ENCODE measurements at regions not wholly inside any gene's neighbourhood (a gene's known extent, or its start where the extent isn't known, plus 50 kb on each side); places are given as distances from the start of the nearest gene placed in this dataset.

DNA sequence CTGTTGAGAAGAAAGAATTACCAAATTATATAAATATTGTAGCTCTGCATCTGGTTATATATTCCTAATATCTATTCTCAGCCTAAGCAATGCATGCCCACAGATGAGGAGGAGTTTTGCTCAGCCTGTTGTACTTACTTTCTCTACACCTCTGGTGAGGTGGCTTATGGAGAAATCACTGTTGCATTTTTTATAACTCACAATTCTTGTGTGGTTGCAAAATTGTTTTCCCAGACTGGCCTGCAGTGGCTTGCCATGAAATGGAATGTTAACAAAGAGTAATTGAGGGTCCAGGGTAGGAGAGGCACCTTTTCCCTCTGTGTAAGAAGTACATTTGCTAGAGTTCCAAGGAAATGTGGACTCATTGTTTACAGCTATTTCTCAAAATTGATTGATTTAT lies 202.0 kb upstream of the SEMA3E start:
- FAIRE-seq = no peak

DNA sequence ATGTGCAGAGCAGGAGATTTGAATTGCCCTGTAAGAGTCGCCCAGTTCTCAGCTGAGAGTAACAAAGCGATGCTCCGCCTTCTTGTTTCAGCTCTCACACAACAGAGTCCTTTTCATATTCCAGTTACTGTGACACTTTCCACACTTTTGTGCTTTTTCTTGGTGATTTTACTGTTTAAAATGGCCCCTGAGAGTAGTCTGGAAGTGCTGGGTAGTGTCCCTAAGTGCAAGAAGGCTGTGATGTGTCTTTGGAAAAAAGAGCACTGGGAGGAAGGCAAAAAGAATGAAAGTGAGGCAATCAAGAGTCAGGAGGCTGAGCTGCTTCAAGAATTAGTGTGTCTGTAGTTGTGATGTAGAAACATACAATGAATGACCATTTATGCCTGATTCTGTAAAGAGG lies 201.2 kb upstream of the SEMA3E start:
- DNase-seq (no peak), FAIRE-seq (no peak)
- Histone ChIP-seq H3K4me3 (ENCODE audit: low read length in 3 of 3) (no peak overlapping the region), H3K4me1 (ENCODE audit: control insufficient read depth in 2 of 3, insufficient read depth in 2 of 3, low read depth in 1 of 3, low read length in 3 of 3) (no peaks in the 10 kb centered on the region), H3K9me3 (ENCODE audit: control insufficient read depth in 2 of 3, insufficient read depth in 1 of 3, low read length in 3 of 3) (no peaks in the 10 kb centered on the region), H3K9ac (ENCODE audit: low read length in 3 of 3) (no peak overlapping the region), H3K27ac (ENCODE audit: low read depth in 2 of 2, low read length in 2 of 2) (no peak overlapping the region), H3K36me3 (ENCODE audit: control insufficient read depth in 2 of 3, insufficient read depth in 3 of 3, low read length in 3 of 3) (no peaks in the 10 kb centered on the region), H3K27me3 (ENCODE audit: control insufficient read depth, insufficient read depth, low read length) (no peaks in the 10 kb centered on the region)
- TF ChIP-seq, protein P1, sequence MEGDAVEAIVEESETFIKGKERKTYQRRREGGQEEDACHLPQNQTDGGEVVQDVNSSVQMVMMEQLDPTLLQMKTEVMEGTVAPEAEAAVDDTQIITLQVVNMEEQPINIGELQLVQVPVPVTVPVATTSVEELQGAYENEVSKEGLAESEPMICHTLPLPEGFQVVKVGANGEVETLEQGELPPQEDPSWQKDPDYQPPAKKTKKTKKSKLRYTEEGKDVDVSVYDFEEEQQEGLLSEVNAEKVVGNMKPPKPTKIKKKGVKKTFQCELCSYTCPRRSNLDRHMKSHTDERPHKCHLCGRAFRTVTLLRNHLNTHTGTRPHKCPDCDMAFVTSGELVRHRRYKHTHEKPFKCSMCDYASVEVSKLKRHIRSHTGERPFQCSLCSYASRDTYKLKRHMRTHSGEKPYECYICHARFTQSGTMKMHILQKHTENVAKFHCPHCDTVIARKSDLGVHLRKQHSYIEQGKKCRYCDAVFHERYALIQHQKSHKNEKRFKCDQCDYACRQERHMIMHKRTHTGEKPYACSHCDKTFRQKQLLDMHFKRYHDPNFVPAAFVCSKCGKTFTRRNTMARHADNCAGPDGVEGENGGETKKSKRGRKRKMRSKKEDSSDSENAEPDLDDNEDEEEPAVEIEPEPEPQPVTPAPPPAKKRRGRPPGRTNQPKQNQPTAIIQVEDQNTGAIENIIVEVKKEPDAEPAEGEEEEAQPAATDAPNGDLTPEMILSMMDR (IDR thresholded peaks at IDR 0.05; ENCODE audit: borderline replicate concordance, extremely low read depth, insufficient read depth) = no peak
- intact Hi-C loops (cut with DNase I) = no loop called here

More for the DNA sequence above, 202.0 kb upstream of the SEMA3E start:
- no peaks in the 10 kb centered on the region for H3K9me3 ChIP-seq (ENCODE audit: control insufficient read depth in 2 of 3, insufficient read depth in 1 of 3, low read length in 3 of 3)
- H3K4me3 ChIP-seq (ENCODE audit: low read length in 3 of 3) = no peak overlapping the region
- H3K27me3 ChIP-seq (ENCODE audit: control insufficient read depth, insufficient read depth, low read length) = no peaks in the 10 kb centered on the region
- TF ChIP-seq, protein P1 (IDR thresholded peaks at IDR 0.05; ENCODE audit: borderline replicate concordance, extremely low read depth, insufficient read depth) = no peak
- H3K4me1 ChIP-seq (ENCODE audit: control insufficient read depth in 2 of 3, insufficient read depth in 2 of 3, low read depth in 1 of 3, low read length in 3 of 3) = no peaks in the 10 kb centered on the region
- H3K36me3 ChIP-seq (ENCODE audit: control insufficient read depth in 2 of 3, insufficient read depth in 3 of 3, low read length in 3 of 3) = no peaks in the 10 kb centered on the region
- intact Hi-C loops (cut with DNase I) = no loop called here
- no peak overlapping the region for H3K27ac ChIP-seq (ENCODE audit: low read depth in 2 of 2, low read length in 2 of 2)
- no peak overlapping the region for H3K9ac ChIP-seq (ENCODE audit: low read length in 3 of 3)
- no peak for DNase-seq

DNA sequence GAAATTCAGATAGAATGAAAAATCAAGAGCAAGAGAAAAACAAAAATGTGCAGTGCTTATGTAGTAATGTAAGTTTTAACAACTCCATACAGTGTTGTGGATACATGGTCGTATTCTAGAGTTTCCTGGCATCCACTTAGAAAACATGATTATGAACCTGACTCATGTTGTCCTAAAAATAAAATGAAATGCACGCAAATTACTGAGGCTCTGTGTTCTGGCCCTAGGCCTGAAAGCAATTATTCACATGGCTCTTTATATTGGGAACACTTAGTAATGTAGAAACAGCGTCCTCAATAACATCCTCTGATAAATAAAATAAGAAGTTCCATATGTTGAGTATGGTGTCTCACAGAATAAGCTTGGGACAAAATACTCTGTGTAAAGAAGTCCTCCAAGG lies 200.2 kb upstream of the SEMA3E start:
- TF ChIP-seq, protein P1 (IDR thresholded peaks at IDR 0.05; ENCODE audit: borderline replicate concordance, extremely low read depth, insufficient read depth) = no peak
- Histone ChIP-seq H3K27ac (ENCODE audit: low read depth in 2 of 2, low read length in 2 of 2) (no peak overlapping the region), H3K27me3 (ENCODE audit: control insufficient read depth, insufficient read depth, low read length) (no peaks in the 10 kb centered on the region), H3K36me3 (ENCODE audit: control insufficient read depth in 2 of 3, insufficient read depth in 3 of 3, low read length in 3 of 3) (no peaks in the 10 kb centered on the region), H3K4me3 (ENCODE audit: low read length in 3 of 3) (no peak overlapping the region), H3K9ac (ENCODE audit: low read length in 3 of 3) (no peak overlapping the region), H3K4me1 (ENCODE audit: control insufficient read depth in 2 of 3, insufficient read depth in 2 of 3, low read depth in 1 of 3, low read length in 3 of 3) (no peaks in the 10 kb centered on the region), H3K9me3 (ENCODE audit: control insufficient read depth in 2 of 3, insufficient read depth in 1 of 3, low read length in 3 of 3) (no peaks in the 10 kb centered on the region)
- DNase-seq = no peak
- intact Hi-C loops (cut with DNase I) = no loop called here
- FAIRE-seq = no peak

DNA sequence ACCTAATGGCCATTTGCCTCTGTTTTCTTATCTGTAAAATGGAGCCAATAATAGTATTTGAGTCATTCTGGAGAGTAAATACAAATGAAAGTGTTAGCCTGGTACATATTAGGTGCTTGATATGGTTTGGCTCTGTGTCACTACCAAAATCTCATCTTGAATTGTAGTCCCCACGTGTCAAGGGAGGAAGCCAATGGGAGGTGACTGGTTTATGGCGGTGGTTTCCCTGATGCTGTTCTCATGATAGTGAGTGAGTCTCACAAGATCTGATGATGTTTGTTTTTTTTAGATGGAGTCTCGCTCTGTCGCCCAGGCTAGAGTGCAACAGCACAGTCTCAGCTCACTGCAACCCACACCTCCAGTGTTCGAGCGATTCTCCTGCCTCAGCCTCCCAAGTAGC lies 194.0 kb upstream of the SEMA3E start:
- H3K4me1 ChIP-seq (ENCODE audit: control insufficient read depth in 2 of 3, insufficient read depth in 2 of 3, low read depth in 1 of 3, low read length in 3 of 3) = no peaks in the 10 kb centered on the region
- DNase-seq = no peak
- H3K9ac ChIP-seq (ENCODE audit: low read length in 3 of 3) = no peak overlapping the region
- intact Hi-C loops (cut with DNase I) = no loop called here
- no peaks in the 10 kb centered on the region for H3K27me3 ChIP-seq (ENCODE audit: control insufficient read depth, insufficient read depth, low read length)
- no peak overlapping the region for H3K27ac ChIP-seq (ENCODE audit: low read depth in 2 of 2, low read length in 2 of 2)
- H3K9me3 ChIP-seq (ENCODE audit: control insufficient read depth in 2 of 3, insufficient read depth in 1 of 3, low read length in 3 of 3) = no peaks in the 10 kb centered on the region
- H3K4me3 ChIP-seq (ENCODE audit: low read length in 3 of 3) = no peak overlapping the region
- TF ChIP-seq, protein P1 (IDR thresholded peaks at IDR 0.05; ENCODE audit: borderline replicate concordance, extremely low read depth, insufficient read depth) = no peak
- no peaks in the 10 kb centered on the region for H3K36me3 ChIP-seq (ENCODE audit: control insufficient read depth in 2 of 3, insufficient read depth in 3 of 3, low read length in 3 of 3)
- FAIRE-seq = no peak
